GM23248 (cell line): ENCODE measurements at regions not wholly inside any gene's neighbourhood (a gene's known extent, or its start where the extent isn't known, plus 50 kb on each side); places are given as distances from the start of the nearest gene placed in this dataset.

ENCODE experiments used
- EZH2 ChIP-seq: fragments of 200-600 bp; sonication (generic); IDR thresholded peaks from 2 replicates; pipeline ENCODE4 v1.6.1; 2018; ENCODE audit warnings: antibody characterized with exemption, mild to moderate bottlenecking; ENCODE audit not compliant: insufficient read depth, poor library complexity, severe bottlenecking
- EZH2phosphoT487 ChIP-seq: fragments of 200-600 bp; sonication (generic); IDR thresholded peaks from 2 replicates; pipeline ENCODE4 v1.6.1; 2018; ENCODE audit warnings: antibody characterized with exemption, moderate library complexity, mild to moderate bottlenecking, low read depth; ENCODE audit not compliant: insufficient read depth

- no peak for TF ChIP-seq EZH2
- peak; percentile 99 for TF ChIP-seq EZH2phosphoT487
These were observed 102.0 kb upstream of the NFIB start for GRCh38 chr9:14415947-14416346.
